DMS 273 (cell line): ENCODE measurements at regions not wholly inside any gene's neighbourhood (a gene's known extent, or its start where the extent isn't known, plus 50 kb on each side); places are given as distances from the start of the nearest gene placed in this dataset.

Experiments
- DNase-seq: peaks from one replicate; lab custom pipeline; 2025; ENCODE audit not compliant: unreplicated experiment; lab: John Stamatoyannopoulos, UW

- no peak for DNase-seq
Measured at GRCh38 chr22:49281467-49282340, 546.0 kb downstream of the BRD1 start.

DNA sequence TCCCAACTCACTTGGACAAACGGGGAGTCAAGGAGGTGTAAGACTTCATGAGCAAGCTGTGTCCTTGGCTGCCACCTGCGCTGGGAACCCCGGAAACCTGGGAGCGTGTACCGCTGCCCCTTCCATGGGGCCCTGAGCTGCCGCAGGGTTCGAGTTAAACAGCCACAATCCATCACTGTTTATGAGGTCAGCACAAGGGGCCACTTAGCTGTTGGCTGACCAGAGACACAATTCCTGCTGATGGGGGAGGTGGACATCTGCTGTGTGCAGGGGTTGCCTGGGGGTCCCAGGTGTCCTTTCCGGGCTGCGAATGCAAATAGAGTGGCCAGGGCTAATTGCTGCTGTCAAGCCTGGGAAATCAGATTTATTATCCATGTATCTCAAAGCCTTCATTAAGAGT, 549.3 kb downstream of the BRD1 start:
- no peak for DNase-seq

DNA sequence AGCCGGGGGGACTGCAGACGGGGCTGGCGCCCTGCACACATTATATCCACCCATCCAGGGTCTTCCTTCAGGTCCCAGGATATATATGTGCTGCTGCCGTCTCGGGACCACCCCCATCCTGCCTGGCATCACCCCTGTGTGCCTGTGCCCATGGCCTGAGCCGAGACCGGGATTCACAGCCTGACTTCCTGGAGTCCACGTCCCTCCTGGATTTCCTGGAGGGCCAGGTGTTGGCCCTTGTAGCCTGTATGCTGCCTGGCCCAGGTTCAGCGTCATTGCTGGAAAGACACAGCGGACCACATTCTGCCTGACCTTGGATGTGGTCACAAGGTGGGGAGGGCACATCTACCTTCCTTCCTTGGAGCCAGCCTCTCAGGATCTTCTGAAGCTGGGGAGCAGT, 551.1 kb downstream of the BRD1 start:
- no peak for DNase-seq

GRCh38 chr22:49274754-49275380, 552.8 kb downstream of the BRD1 start:
- DNase-seq: no peak

GRCh38 chr22:49272546-49273125, 555.0 kb downstream of the BRD1 start:
- no peak for DNase-seq

GRCh38 chr22:49271831-49272230, 555.8 kb downstream of the BRD1 start:
- no peak for DNase-seq

DNA sequence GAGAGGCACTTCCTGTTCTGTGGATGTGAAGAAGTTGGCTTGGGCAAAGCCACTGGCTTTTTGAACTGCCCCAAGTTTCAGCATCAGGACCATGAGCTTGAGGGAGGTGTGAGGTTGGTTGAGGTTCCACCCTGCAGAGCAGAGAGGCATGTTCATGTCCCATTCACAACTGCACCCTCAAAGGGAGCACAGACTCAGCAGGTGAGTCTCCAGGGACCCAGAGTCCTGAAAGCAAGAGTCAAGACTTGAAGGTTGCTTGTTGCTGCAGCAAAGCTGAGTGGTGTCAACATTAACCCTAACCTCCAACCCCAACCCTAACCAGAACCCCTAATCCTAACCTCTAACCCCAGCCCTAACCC, 556.3 kb downstream of the BRD1 start:
- no peak for DNase-seq

DNA sequence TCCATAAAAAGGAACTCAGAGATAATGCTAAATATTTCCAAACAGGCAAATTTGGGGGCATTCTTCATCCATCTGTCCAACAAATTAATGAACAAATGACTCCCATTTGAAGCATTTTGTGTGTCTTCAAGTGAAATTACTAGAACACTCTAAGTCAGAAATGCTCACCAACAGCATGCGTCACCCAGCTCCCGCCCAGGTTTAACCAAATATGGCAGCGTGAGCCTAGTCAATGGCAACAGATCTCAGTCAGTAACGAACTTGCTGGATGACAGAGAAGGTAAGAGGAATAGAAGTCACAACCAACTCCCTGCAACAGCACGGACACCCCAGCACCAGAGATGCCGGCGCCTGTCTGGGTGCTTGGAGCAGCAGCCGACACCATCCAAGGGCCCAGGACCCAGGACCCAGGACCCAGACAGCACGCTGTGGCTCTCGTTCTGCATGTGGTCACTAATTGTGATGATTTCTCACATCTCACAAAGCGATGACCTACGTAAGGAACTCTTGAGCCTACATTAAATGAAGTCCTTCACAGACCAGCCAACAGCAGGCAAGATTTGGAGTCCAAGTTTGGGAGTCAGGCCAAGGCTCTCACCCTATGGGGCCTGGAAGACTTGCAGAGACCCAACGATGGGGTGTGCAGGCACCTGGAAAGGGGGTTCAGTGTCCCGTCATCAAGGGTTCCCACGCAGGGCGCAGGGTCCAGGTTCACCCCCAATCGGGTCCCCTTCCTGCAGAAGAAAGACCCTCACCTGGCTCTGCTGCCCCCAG, 556.9 kb downstream of the BRD1 start:
- DNase-seq: no peak

GRCh38 chr22:49269928-49270327, 557.7 kb downstream of the BRD1 start:
- no peak for DNase-seq

DNA sequence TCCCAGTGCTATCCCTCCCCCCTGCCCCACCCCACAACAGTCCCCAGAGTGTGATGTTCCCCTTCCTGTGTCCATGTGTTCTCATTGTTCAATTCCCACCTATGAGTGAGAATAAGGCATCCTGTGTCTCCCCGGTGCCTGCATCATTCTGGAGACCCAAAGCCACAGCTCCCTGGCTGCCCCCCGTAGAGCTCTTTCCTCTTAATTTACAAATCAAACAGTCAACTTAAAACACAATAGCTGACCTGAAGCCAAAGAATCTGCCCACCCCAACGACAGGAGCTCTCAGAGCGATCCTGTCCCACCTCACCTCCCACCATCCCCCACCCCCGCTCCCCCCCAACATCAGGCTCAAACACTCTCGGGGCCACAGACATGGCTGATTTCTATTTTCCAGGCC, 558.3 kb downstream of the BRD1 start:
- DNase-seq: no peak

GRCh38 chr22:49268924-49269323, 558.7 kb downstream of the BRD1 start:
- DNase-seq: no peak

- no peak for DNase-seq
Measured at GRCh38 chr22:49267996-49268395, 559.7 kb downstream of the BRD1 start.

GRCh38 chr22:49266561-49267519, 560.8 kb downstream of the BRD1 start:
- DNase-seq: no peak

- no peak for DNase-seq
Measured at GRCh38 chr22:49264696-49265095, 563.0 kb downstream of the BRD1 start.

- DNase-seq: no peak
Measured at GRCh38 chr22:49263101-49263500, 564.6 kb downstream of the BRD1 start.

GRCh38 chr22:49262167-49262566, 565.5 kb downstream of the BRD1 start:
- no peak for DNase-seq

DNA sequence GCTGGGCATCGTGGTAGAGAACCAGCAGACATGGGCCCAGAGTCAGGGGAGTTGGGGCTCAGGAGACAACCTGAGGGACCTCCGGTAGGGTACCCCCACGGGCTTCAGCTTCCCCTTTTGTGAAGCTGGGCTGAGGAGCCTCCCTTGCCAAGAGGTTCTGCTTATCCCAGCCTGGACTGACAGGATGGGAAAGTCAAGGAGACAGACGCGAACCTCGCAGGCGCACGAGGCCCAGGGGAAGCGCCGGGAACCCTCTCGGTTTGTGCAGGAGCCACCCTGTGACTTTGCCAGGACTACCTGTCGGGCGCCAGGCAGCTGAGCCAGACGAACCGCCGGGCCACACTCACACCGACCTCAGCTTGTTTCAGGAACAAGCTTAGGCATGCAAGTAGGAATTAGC, 566.1 kb downstream of the BRD1 start:
- DNase-seq: no peak

DNA sequence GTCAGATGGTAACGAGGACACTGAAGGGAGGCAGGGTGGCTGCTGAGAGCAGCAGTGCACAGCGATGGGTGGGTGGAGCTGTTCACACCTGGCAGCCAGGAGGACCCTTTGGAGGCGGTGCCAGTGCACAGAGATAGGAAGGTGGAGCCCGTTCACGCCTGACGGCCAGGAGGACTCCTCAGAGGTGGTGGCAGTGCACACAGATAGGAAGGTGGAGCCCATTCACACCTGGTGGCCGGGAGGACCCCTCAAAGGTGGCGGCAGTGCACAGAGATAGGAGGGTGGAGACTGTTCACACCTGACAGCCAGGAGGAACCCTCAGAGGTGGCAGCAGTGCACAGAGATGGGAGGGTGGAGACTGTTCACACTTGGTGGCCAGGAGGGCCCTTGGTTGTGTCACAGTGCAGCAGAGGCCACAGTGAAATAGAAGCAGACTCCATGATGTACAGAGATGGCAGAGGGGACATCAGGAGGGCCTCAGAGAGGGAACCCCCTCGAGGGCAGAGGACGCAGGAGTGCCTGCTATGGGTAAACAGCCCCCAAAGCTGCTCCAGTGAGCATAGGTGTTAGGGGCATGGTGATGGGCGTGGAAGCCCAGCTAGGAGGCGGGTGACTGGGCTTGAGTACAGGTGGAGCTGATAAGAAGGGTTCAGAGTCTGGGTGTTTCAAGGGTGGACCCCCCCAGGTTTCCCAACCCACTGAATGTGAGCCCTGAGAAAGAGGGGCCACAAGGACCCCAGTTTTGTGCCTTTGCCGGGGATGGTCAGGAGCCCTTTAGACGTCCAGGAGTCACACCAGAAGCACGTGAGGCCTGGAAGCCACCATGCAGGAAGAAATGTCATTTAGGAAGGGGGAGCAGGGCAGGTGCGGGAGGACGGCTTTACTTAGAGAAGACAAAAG, 566.7 kb downstream of the BRD1 start:
- no peak for DNase-seq

GRCh38 chr22:49259839-49260615, 567.6 kb downstream of the BRD1 start:
- no peak for DNase-seq
